NCI-H2171 (cell line): ENCODE measurements at regions not wholly inside any gene's neighbourhood (a gene's known extent, or its start where the extent isn't known, plus 50 kb on each side); places are given as distances from the start of the nearest gene placed in this dataset.

Experiments
- DNase-seq: peaks from one replicate; lab custom pipeline; 2025; lab: John Stamatoyannopoulos, UW

GRCh38 chr11:120061036-120061760 is 76.7 kb downstream of the TRIM29 start:
- no peak for DNase-seq

DNA sequence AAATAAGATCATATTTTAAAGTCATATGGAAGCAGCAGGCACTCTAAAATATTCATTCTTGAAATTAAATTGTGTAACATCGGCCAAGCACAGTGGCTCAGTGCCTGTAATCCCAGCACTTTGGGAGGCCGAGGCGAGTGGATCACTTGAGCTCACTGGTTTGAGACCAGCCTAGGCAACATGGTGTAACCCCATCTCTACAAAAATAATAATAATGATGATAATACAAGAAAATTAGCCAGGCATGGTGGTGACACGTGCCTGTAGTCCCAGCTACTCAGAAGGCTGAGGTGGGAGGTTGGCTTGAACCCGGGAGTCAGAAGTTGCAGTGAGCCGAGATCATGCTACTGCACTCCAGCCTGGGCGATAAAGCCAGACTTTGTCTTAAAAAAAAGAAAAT is 77.4 kb downstream of the TRIM29 start:
- no peak for DNase-seq

DNA sequence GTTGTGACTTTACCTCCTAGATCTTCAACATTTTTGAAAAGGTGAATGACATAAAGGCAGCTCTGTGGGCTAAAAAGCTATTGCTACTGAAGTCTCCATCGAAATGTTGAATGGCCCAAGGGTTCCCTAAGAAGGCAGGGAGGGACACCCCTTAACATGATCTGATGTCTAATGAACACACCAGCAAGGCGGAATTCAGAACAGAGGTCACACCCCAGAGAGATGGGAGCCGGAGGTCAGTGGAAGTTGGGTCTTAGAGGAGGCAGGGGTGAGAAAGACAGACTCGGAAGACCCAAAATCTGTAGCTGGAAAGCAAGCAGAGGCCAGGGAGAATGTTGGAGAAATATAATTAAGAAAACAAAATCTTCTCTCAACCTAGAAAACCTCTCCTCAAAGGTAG is 79.0 kb downstream of the TRIM29 start:
- no peak for DNase-seq

DNA sequence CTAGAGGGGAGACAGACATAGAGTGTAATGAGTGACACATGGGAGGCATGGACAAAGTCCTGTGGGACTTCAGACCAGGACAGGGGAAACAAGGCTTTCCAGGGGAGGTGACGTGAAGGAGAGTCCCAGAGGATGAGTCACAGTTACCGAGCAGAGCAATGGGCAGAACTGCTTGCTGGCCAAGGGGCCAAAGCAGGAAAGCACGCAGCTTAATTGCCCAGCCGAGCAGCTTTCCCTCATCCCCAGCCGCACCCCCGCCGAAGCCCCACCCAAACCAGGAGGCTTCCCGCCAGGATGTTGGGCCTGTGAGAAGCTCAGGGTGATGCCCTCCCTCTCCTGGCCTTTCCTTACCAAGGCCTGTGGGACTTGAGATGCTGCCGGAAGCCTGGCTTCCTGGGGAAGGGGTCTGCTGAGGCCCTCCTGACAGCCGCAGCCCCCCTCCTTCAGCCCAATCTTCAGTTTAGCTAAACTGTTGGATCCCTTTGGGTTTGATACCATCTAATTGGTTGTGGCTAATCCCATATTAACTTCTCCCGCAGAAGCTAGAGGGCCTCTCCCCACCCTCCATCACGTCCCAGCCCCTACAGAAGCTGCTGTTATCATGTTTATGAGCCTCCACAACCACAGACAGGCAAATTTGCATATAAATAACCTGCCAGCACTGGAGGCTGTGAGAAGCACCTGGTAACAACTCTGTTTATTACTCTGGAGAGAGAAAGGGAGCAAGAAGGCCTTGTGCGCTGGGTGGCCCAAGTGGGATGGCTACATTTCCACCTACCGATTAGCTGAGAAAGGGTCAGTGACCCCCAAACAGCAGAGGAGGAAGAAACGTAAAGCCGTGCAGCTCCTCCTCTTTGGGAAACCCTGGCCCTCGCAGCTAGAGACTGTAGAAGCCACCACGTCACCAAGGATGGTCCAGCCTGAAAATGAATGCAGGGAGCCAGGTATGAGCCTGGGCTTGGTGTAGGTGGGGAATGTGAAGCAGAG is 80.0 kb downstream of the TRIM29 start:
- DNase-seq = no peak

DNA sequence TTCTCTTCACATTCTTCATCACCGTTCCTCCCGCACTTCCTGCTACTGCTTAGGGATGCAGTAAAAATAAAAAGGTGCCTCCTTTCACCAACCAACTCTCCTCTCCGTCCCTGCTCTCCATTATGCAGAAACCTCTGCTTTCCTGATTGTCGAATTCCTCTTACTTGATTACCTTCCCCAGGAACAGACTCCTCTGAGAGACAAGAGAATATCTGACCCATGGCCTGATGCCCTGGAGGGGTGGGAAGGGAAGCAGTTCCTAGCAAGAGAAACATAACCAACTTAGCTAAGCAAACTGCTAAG is 80.9 kb downstream of the TRIM29 start:
- DNase-seq = no peak

DNA sequence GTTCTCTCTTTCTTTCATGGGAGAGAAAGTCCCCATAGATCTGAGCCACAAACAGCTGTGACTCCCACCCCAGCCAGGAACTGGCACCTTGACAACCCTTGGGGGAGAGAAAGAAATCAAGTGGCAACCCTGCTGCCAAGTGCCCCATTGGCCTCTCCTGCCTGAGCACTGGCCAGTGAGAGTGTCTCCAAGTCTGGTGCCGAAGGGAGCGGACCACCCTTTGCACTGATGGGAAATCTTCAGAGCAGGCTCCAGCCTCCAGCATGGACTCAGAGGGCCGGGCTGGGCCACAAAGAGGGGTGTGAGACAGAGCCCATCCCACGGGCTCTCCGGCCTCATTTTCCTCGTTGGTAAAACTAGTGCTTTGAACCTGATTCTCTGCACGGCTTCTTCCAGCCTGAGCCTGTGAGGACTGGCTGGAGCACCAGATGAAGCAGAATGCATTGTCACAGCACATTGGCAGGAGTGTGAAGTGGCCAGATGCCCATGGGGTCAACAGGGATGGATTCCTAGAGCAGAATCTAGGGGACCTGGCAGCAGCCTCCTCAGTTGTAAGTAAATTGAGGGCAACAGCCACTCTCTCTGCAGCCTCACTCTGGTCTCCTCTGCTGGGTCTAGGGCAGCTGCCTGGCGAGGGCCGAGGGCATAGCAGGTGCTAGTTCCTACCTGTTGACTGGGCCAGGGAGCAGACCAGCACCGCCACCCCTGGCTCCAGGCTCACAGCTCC is 81.4 kb downstream of the TRIM29 start:
- DNase-seq = no peak

GRCh38 chr11:120055646-120056045 is 82.3 kb downstream of the TRIM29 start:
- DNase-seq = no peak

- no peak for DNase-seq
Observed at GRCh38 chr11:120054753-120055045, 83.2 kb downstream of the TRIM29 start.

- no peak for DNase-seq
Observed at GRCh38 chr11:120054016-120054752, 83.7 kb downstream of the TRIM29 start.

- no peak for DNase-seq
Observed at GRCh38 chr11:120052196-120052775, 85.6 kb downstream of the TRIM29 start.

- no peak for DNase-seq
Observed at GRCh38 chr11:120044011-120044675, 93.8 kb downstream of the TRIM29 start.

GRCh38 chr11:120043328-120043945 is 94.5 kb downstream of the TRIM29 start:
- DNase-seq = no peak

DNA sequence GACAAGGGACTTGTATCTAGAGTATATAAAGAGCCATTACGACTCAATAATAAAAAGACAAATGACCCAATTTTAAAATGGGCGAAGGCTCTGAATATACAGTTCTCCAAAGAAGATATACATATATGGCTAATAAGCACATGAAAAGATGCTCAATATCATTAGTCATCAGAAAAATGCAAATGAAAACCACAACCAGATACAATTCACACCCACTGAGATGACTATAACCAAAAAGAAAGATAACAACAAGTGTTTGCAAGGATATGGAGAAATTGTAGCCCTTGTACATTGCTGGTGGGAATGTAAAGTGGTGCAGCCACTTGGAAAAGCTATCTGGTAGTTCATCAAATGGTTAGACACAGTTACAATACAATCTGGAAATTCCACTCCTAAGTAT is 96.3 kb downstream of the TRIM29 start:
- no peak for DNase-seq

- no peak for DNase-seq
Observed at GRCh38 chr11:120040151-120040840, 97.6 kb downstream of the TRIM29 start.

GRCh38 chr11:120039039-120039438 is 98.9 kb downstream of the TRIM29 start:
- DNase-seq = no peak

- DNase-seq = no peak
Observed at GRCh38 chr11:120037111-120037510, 100.8 kb downstream of the TRIM29 start.

GRCh38 chr11:120035756-120036155 is 102.2 kb downstream of the TRIM29 start:
- no peak for DNase-seq

- DNase-seq = peak; percentile 58
Observed at GRCh38 chr11:120034881-120035630, 102.9 kb downstream of the TRIM29 start.

GRCh38 chr11:120034176-120034875 is 103.6 kb downstream of the TRIM29 start:
- no peak for DNase-seq
